ENCODE measurements at regions not wholly inside any gene's neighbourhood (a gene's known extent, or its start where the extent isn't known, plus 50 kb on each side); places are given as distances from the start of the nearest gene placed in this dataset.

GRCh38 chr2:64753399-64753798 lies 99.7 kb upstream of the SERTAD2 start:
- H3K27ac ChIP-seq (ENCODE audit: extremely low read depth, low read depth, low read length), result no peak overlapping the region
- CTCF ChIA-PET, result no interaction called here
- H3K4me3 ChIP-seq (ENCODE audit: low read depth, low read length), result no peak overlapping the region
- H3K9me3 ChIP-seq (ENCODE audit: control insufficient read depth, insufficient read depth, low read depth, low read length), result no peaks in the 10 kb centered on the region
- H3K4me1 ChIP-seq (ENCODE audit: control insufficient read depth, insufficient read depth, low read length), result peaks cover 8% of the 10 kb centered on the region
- POLR2A ChIA-PET, result no interaction called here
- TF ChIP-seq ZNF510 (tag by site-specific recombination; IDR thresholded peaks at IDR 0.05; ENCODE audit: insufficient replicate concordance), result no peak
- 0 out of 2 replicates have a peak, but pooled peaks have one; percentile 11 for TF ChIP-seq ZNF629 (tag by site-specific recombination; IDR thresholded peaks at IDR 0.05)
- TF ChIP-seq OSR2 (tag by site-specific recombination; IDR thresholded peaks at IDR 0.05), result 0 out of 2 replicates have a peak, but pooled peaks have one; percentile 45
- H3K36me3 ChIP-seq (ENCODE audit: control insufficient read depth in 2 of 2, insufficient read depth in 1 of 2, low read length in 2 of 2), result no peaks in the 10 kb centered on the region

- TF ChIP-seq ZNF560 (tag by site-specific recombination; IDR thresholded peaks at IDR 0.05; ENCODE audit: borderline replicate concordance), result no peak
- no peak for TF ChIP-seq AEBP2 (tag by site-specific recombination; IDR thresholded peaks at IDR 0.05; ENCODE audit: borderline replicate concordance)
- no peak for TF ChIP-seq ZNF654 (tag by site-specific recombination; IDR thresholded peaks at IDR 0.05; ENCODE audit: low read depth)
- TF ChIP-seq ZSCAN16 (tag by site-specific recombination; IDR thresholded peaks at IDR 0.05), result no peak
- TF ChIP-seq ZNF843 (tag by site-specific recombination; IDR thresholded peaks at IDR 0.05), result no peak
- TF ChIP-seq ZNF529 (tag by site-specific recombination; IDR thresholded peaks at IDR 0.05; ENCODE audit: insufficient replicate concordance), result no peak
- TF ChIP-seq ATF2 (tag by site-specific recombination; IDR thresholded peaks at IDR 0.05; ENCODE audit: low read depth), result no peak
- no peak for TF ChIP-seq ZNF112 (tag by site-specific recombination; IDR thresholded peaks at IDR 0.05)
- no peak for TF ChIP-seq ZBTB1 (tag by site-specific recombination; IDR thresholded peaks at IDR 0.05)
- no peak for TF ChIP-seq ZNF26 (tag by site-specific recombination; IDR thresholded peaks at IDR 0.05)
- no peak for TF ChIP-seq ZNF292 (tag by site-specific recombination; IDR thresholded peaks at IDR 0.05; ENCODE audit: borderline replicate concordance, low read depth)
- TF ChIP-seq ZNF148 (tag by site-specific recombination; IDR thresholded peaks at IDR 0.05; ENCODE audit: borderline replicate concordance), result no peak
- no peak for TF ChIP-seq ZNF146 (tag by site-specific recombination; IDR thresholded peaks at IDR 0.05)
- no peak for TF ChIP-seq ZNF664 (tag by site-specific recombination; IDR thresholded peaks at IDR 0.05)
- no peak for TF ChIP-seq ZNF239 (tag by site-specific recombination; IDR thresholded peaks at IDR 0.05)
- no peak for TF ChIP-seq ZNF175 (tag by site-specific recombination; IDR thresholded peaks at IDR 0.05)
- no peak for TF ChIP-seq ZNF776 (tag by site-specific recombination; IDR thresholded peaks at IDR 0.05; ENCODE audit: borderline replicate concordance)
- no peak for TF ChIP-seq PATZ1 (tag by site-specific recombination; IDR thresholded peaks at IDR 0.05)
- TF ChIP-seq ZBTB44 (tag by site-specific recombination; IDR thresholded peaks at IDR 0.05), result no peak
- no peak for TF ChIP-seq KLF10 (tag by site-specific recombination; IDR thresholded peaks at IDR 0.05)
- Histone ChIP-seq H3K36me3 (ENCODE audit: control insufficient read depth in 2 of 2, insufficient read depth in 1 of 2, low read length in 2 of 2) (no peaks in the 10 kb centered on the region), H3K4me3 (ENCODE audit: low read depth, low read length) (no peak overlapping the region), H3K4me1 (ENCODE audit: control insufficient read depth, insufficient read depth, low read length) (peaks cover 4% of the 10 kb centered on the region), H3K27ac (ENCODE audit: extremely low read depth, low read depth, low read length) (no peak overlapping the region), H3K9me3 (ENCODE audit: control insufficient read depth, insufficient read depth, low read depth, low read length) (no peaks in the 10 kb centered on the region)
- CTCF ChIA-PET, result no interaction called here
- POLR2A ChIA-PET, result no interaction called here
Observed at GRCh38 chr2:64754570-64754969, 100.9 kb upstream of the SERTAD2 start.

Measured in HEK293 (cell line).